ENCODE measurements at regions not wholly inside any gene's neighbourhood (a gene's known extent, or its start where the extent isn't known, plus 50 kb on each side); places are given as distances from the start of the nearest gene placed in this dataset.

- TF ChIP-seq POLR2A (IDR thresholded peaks at IDR 0.05; ENCODE audit: control extremely low read depth in 1 of 2, low read depth in 2 of 2, low read length in 2 of 2) (no peak), MAFK (IDR thresholded peaks at IDR 0.05; ENCODE audit: low read depth, low read length) (no peak)
Measured at GRCh38 chr1:172867216-172867818, 183.4 kb downstream of the TNFSF18 start.

Data from H1 (cell line).